ENCODE measurements at regions not wholly inside any gene's neighbourhood (a gene's known extent, or its start where the extent isn't known, plus 50 kb on each side); places are given as distances from the start of the nearest gene placed in this dataset.

GRCh38 chr11:133716602-133717001, 128.7 kb downstream of the SPATA19 start:
- WGBS (ENCODE audit: insufficient coverage, low coverage, missing lambda C conversion rate) = 3% methylated on average over 7 of the region's 7 CpGs
- Histone ChIP-seq H3K36me3 (ENCODE audit: control insufficient read depth, insufficient read depth, low read length) (no peaks in the 10 kb centered on the region), H3K27ac (ENCODE audit: extremely low read depth, low read depth, low read length) (no peak overlapping the region), H3K4me1 (replicated peaks in 1 of 2; ENCODE audit: control insufficient read depth in 2 of 2, insufficient read depth in 2 of 2, low read length in 2 of 2) (no peaks in the 10 kb centered on the region), H3K9me1 (ENCODE audit: control insufficient read depth, insufficient read depth, low read length) (no peaks in the 10 kb centered on the region), H3K9me3 (replicated peaks; ENCODE audit: control insufficient read depth, insufficient read depth, low read depth, low read length) (no peaks in the 10 kb centered on the region), H3K4me2 (ENCODE audit: insufficient read depth, low read length) (no peak overlapping the region), H3K4me3 (no peak overlapping the region), H3K27me3 (ENCODE audit: control insufficient read depth in 2 of 2, insufficient read depth in 2 of 2, low read length in 2 of 2) (no peaks in the 10 kb centered on the region), H3K79me2 (ENCODE audit: control insufficient read depth, insufficient read depth, low read length) (no peaks in the 10 kb centered on the region), H3K9ac (ENCODE audit: insufficient read depth in 1 of 2, low read depth in 2 of 2, low read length in 2 of 2) (no peak overlapping the region), H4K20me1 (replicated peaks; ENCODE audit: control insufficient read depth, insufficient read depth, low read length) (no peaks in the 10 kb centered on the region), H2AFZ (ENCODE audit: low read depth, low read length) (no peak overlapping the region)
- CTCF ChIA-PET (ENCODE audit: low intra/inter-chr PET ratio) = no interaction called here
- in situ Hi-C loops (cut with MboI) = no loop called here
- ATAC-seq = no peak
- intact Hi-C loops (cut with micrococcal nuclease) = no loop called here
- POLR2A ChIA-PET = no interaction called here
- DNase-seq (ENCODE audit: extremely low read depth in 1 of 4, low spot score in 3 of 4) = no peak
- no peak for FAIRE-seq
- TF ChIP-seq SMARCC2 (IDR thresholded peaks at IDR 0.05; ENCODE audit: low read depth) (no peak), ZFPM2 (CRISPR knock-in tag; IDR thresholded peaks at IDR 0.05) (no peak), CHD4 (IDR thresholded peaks at IDR 0.05; ENCODE audit: insufficient read depth, insufficient replicate concordance, low read depth, low read length, poor library complexity, severe bottlenecking) (no peak), RFX5 (IDR thresholded peaks at IDR 0.05; ENCODE audit: low read depth, low read length) (no peak), USF2 (CRISPR knock-in tag; IDR thresholded peaks at IDR 0.05) (no peak), ZNF668 (CRISPR knock-in tag; IDR thresholded peaks at IDR 0.05) (no peak), PML (IDR thresholded peaks at IDR 0.05; ENCODE audit: low read length) (no peak), ZNF217 (CRISPR knock-in tag; IDR thresholded peaks at IDR 0.05) (no peak), HMGN3 (IDR thresholded peaks at IDR 0.05; ENCODE audit: borderline replicate concordance, extremely low read depth, insufficient read length, low read depth, low read length) (no peak), PRMT5 (CRISPR knock-in tag; IDR thresholded peaks at IDR 0.05) (no peak), TAF1 (IDR thresholded peaks at IDR 0.05; ENCODE audit: control insufficient read depth, extremely low read depth, insufficient read depth, low read length, severe bottlenecking) (no peak), SMARCA5 (IDR thresholded peaks at IDR 0.05) (no peak), THRAP3 (IDR thresholded peaks at IDR 0.05; ENCODE audit: borderline replicate concordance) (no peak)
- TF ChIP-seq, protein P1, sequence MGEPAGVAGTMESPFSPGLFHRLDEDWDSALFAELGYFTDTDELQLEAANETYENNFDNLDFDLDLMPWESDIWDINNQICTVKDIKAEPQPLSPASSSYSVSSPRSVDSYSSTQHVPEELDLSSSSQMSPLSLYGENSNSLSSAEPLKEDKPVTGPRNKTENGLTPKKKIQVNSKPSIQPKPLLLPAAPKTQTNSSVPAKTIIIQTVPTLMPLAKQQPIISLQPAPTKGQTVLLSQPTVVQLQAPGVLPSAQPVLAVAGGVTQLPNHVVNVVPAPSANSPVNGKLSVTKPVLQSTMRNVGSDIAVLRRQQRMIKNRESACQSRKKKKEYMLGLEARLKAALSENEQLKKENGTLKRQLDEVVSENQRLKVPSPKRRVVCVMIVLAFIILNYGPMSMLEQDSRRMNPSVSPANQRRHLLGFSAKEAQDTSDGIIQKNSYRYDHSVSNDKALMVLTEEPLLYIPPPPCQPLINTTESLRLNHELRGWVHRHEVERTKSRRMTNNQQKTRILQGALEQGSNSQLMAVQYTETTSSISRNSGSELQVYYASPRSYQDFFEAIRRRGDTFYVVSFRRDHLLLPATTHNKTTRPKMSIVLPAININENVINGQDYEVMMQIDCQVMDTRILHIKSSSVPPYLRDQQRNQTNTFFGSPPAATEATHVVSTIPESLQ (CRISPR knock-in tag; IDR thresholded peaks at IDR 0.05) = no peak
- no TSS peak for BruUV-seq (replicated peaks)
